Astrocyte (in vitro differentiated cells and primary cell): ENCODE measurements at regions not wholly inside any gene's neighbourhood (a gene's known extent, or its start where the extent isn't known, plus 50 kb on each side); places are given as distances from the start of the nearest gene placed in this dataset.

ENCODE experiments used
- EZH2 ChIP-seq: IDR thresholded peaks from 2 replicates; pipeline ENCODE4 v1.6.1; 2012; ENCODE audit warnings: mild to moderate bottlenecking, low read length, inconsistent platforms; ENCODE audit not compliant: insufficient read depth
- TF ChIP-seq, protein P1 (sequence below): IDR thresholded peaks from 2 replicates; pipeline ENCODE4 v1.5.1; 2011; ENCODE audit warnings: low read depth, mild to moderate bottlenecking, inconsistent platforms, low read length, moderate library complexity; ENCODE audit not compliant: insufficient read depth

- TF ChIP-seq, protein P1, sequence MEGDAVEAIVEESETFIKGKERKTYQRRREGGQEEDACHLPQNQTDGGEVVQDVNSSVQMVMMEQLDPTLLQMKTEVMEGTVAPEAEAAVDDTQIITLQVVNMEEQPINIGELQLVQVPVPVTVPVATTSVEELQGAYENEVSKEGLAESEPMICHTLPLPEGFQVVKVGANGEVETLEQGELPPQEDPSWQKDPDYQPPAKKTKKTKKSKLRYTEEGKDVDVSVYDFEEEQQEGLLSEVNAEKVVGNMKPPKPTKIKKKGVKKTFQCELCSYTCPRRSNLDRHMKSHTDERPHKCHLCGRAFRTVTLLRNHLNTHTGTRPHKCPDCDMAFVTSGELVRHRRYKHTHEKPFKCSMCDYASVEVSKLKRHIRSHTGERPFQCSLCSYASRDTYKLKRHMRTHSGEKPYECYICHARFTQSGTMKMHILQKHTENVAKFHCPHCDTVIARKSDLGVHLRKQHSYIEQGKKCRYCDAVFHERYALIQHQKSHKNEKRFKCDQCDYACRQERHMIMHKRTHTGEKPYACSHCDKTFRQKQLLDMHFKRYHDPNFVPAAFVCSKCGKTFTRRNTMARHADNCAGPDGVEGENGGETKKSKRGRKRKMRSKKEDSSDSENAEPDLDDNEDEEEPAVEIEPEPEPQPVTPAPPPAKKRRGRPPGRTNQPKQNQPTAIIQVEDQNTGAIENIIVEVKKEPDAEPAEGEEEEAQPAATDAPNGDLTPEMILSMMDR = no peak
- TF ChIP-seq EZH2 = no peak
Observed at GRCh38 chr2:238702276-238703052, 145.4 kb upstream of the TWIST2 start.
